GM12864 (cell line): ENCODE measurements at regions not wholly inside any gene's neighbourhood (a gene's known extent, or its start where the extent isn't known, plus 50 kb on each side); places are given as distances from the start of the nearest gene placed in this dataset.

Source experiments
- DNase-seq: peaks from one replicate; pipeline ENCODE4 v3.0.0-alpha.2; 2011; ENCODE audit warnings: low read depth
- H3K4me3 ChIP-seq: 2 replicates; pipeline ENCODE4 v1.5.1; 2011; ENCODE audit warnings: mild to moderate bottlenecking, low read depth, low read length, control low read depth
- TF ChIP-seq, protein P1 (sequence below): IDR thresholded peaks from 2 replicates; pipeline ENCODE4 v1.5.1; 2011; ENCODE audit warnings: low read depth, mild to moderate bottlenecking, moderate library complexity, low read length, control low read depth, inconsistent platforms; ENCODE audit errors: missing control alignments

- TF ChIP-seq, protein P1, sequence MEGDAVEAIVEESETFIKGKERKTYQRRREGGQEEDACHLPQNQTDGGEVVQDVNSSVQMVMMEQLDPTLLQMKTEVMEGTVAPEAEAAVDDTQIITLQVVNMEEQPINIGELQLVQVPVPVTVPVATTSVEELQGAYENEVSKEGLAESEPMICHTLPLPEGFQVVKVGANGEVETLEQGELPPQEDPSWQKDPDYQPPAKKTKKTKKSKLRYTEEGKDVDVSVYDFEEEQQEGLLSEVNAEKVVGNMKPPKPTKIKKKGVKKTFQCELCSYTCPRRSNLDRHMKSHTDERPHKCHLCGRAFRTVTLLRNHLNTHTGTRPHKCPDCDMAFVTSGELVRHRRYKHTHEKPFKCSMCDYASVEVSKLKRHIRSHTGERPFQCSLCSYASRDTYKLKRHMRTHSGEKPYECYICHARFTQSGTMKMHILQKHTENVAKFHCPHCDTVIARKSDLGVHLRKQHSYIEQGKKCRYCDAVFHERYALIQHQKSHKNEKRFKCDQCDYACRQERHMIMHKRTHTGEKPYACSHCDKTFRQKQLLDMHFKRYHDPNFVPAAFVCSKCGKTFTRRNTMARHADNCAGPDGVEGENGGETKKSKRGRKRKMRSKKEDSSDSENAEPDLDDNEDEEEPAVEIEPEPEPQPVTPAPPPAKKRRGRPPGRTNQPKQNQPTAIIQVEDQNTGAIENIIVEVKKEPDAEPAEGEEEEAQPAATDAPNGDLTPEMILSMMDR: no peak
- no peak overlapping the region for H3K4me3 ChIP-seq
- DNase-seq: no peak
Measured at GRCh38 chr2:2748399-2749205, 417.5 kb upstream of the MYT1L start.

- DNase-seq: no peak
- H3K4me3 ChIP-seq: no peak overlapping the region
- TF ChIP-seq, protein P1: no peak
Measured at GRCh38 chr2:2747797-2748301, 416.8 kb upstream of the MYT1L start.

- TF ChIP-seq, protein P1: no peak
- H3K4me3 ChIP-seq: no peak overlapping the region
- DNase-seq: no peak
Measured at GRCh38 chr2:2746731-2747130, 415.7 kb upstream of the MYT1L start.

DNA sequence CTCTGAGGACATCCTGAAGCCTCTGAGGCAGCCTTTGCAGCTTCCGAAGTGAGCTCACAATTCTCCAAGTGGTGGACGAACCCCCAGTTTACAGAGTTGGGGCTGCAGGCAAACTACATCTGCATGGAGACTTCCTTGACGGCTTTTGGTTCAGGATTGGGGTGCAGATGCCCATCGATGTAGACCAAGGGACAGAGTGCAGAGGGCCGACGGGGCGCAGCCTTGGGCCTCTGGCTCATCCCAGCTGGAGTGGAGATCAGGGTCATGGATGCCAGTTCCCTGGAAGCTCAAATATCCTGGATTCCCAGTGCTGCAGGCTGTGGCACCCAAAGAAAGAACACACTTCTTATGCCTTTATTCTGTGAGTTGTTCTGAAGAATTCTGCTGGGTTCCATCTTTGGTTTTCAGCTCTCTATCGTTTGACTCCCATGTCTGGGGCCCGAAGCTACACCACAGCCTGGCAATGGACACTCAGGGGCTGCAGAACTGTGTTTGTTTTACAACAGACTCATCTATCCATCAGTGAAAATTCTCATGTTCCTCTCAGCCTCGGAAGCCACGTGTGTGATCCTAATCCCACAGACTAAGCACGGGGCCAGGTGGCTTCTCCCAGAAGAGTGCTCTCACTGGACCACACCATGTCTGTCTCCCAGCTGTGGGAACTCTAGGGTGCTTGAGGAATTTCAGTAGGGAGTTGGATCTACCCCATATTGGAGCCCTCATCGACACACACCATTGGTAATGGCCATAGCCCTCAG, 414.1 kb upstream of the MYT1L start:
- DNase-seq: no peak
- H3K4me3 ChIP-seq: no peak overlapping the region
- TF ChIP-seq, protein P1: no peak

DNA sequence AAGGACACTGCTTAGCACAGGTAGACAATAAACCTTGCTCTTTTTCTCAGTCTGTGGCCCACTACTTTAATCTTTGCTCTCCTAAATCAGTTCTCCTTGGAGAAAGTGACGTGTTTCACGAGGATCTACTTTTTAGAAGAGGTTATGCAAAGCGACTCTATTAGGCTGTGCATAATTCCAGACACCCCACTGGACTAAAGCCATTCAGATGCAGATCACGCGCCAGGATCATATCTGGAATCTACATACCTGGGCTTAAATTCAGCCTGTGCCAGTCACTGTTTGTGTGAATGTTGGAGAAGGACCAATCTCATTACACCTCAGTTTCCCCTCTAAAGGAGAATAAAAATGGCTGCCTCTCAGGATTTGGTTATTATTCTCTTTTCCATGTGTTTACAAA, 413.0 kb upstream of the MYT1L start:
- TF ChIP-seq, protein P1: no peak
- DNase-seq: no peak
- H3K4me3 ChIP-seq: no peak overlapping the region

- DNase-seq: no peak
- no peak overlapping the region for H3K4me3 ChIP-seq
- TF ChIP-seq, protein P1: no peak
Measured at GRCh38 chr2:2743164-2743571, 412.1 kb upstream of the MYT1L start.
